SU-DHL-6 (cell line): ENCODE measurements at regions not wholly inside any gene's neighbourhood (a gene's known extent, or its start where the extent isn't known, plus 50 kb on each side); places are given as distances from the start of the nearest gene placed in this dataset.

Experiments used
- H2AFZ ChIP-seq: fragments of 200-600 bp; sonication (generic); 2 replicates; pipeline ENCODE4 v1.6.1; 2014; ENCODE audit warnings: low read depth, mild to moderate bottlenecking, moderate library complexity, mixed read lengths, antibody characterized with exemption, low read length; ENCODE audit not compliant: severe bottlenecking
- H3F3A ChIP-seq: fragments of 200-600 bp; shearing (Covaris generic); 2 replicates; pipeline ENCODE4 v1.6.0; 2016; ENCODE audit warnings: antibody characterized with exemption, mild to moderate bottlenecking; ENCODE audit not compliant: insufficient read depth
- H3K27ac ChIP-seq: fragments of 200-600 bp; sonication (generic); 2 replicates; pipeline ENCODE4 v1.5.1; 2016; ENCODE audit warnings: low read depth, mild to moderate bottlenecking, low read length, moderate library complexity, mixed read lengths
- H3K27me3 ChIP-seq: fragments of 200-600 bp; sonication (generic), shearing (Covaris generic); 2 replicates; pipeline ENCODE4 v1.6.0; 2014; ENCODE audit warnings: mild to moderate bottlenecking, low read length
- H3K36me3 ChIP-seq: fragments of 200-600 bp; sonication (generic); 2 replicates; pipeline ENCODE4 v1.6.1; 2014; ENCODE audit warnings: mild to moderate bottlenecking, low read length, mixed read lengths
- H3K4me2 ChIP-seq: fragments of 300-600, 200-600 bp; shearing (Covaris generic), sonication (generic); 2 replicates; pipeline ENCODE4 v1.6.0; 2014; ENCODE audit warnings: low read length, low read depth, mild to moderate bottlenecking; ENCODE audit not compliant: poor library complexity, severe bottlenecking
- H3K4me3 ChIP-seq: fragments of 200-600 bp; sonication (generic); 2 replicates; pipeline ENCODE4 v1.5.1; 2014; ENCODE audit warnings: antibody characterized with exemption, low read length, mild to moderate bottlenecking, mixed read lengths; ENCODE audit not compliant: insufficient read depth, poor library complexity, severe bottlenecking
- H3K79me2 ChIP-seq: fragments of 200-600 bp; sonication (generic); 2 replicates; pipeline ENCODE4 v1.6.1; 2014; ENCODE audit warnings: mild to moderate bottlenecking, low read length, moderate library complexity; ENCODE audit not compliant: insufficient read depth
- H3K9ac ChIP-seq: fragments of 200-600 bp; sonication (generic); 2 replicates; pipeline ENCODE4 v1.7.0; 2014; ENCODE audit warnings: mild to moderate bottlenecking, low read length
- H3K9me2 ChIP-seq: fragments of 200-600 bp; sonication (generic); replicated peaks from 2 replicates; pipeline ENCODE4 v1.6.1; 2014; ENCODE audit warnings: low read length; ENCODE audit not compliant: insufficient read depth
- H3K9me3 ChIP-seq: fragments of 200-600 bp; sonication (generic); 2 replicates; pipeline ENCODE4 v1.6.1; 2014; ENCODE audit warnings: low read length, mixed read lengths; ENCODE audit not compliant: insufficient read depth
- H4K20me1 ChIP-seq: fragments of 200-600 bp; sonication (generic); 2 replicates; pipeline ENCODE4 v1.6.1; 2014; ENCODE audit warnings: low read depth, mild to moderate bottlenecking, antibody characterized with exemption, low read length, moderate library complexity, mixed read lengths
- EZH2phosphoT487 ChIP-seq: fragments of 200-600 bp; sonication (generic), shearing (Covaris generic); conservative IDR thresholded peaks from 2 replicates; pipeline ENCODE4 v1.6.1; 2018; ENCODE audit warnings: mild to moderate bottlenecking, antibody characterized with exemption, low read length, moderate library complexity, mixed read lengths
- TF ChIP-seq, protein P1 (sequence below): fragments of 200-600 bp; sonication (generic); IDR thresholded peaks from one replicate; pipeline ENCODE4 v1.5.1; 2017; ENCODE audit warnings: antibody characterized with exemption, mild to moderate bottlenecking, low read length, moderate library complexity; ENCODE audit not compliant: insufficient read depth, poor library complexity, severe bottlenecking

GRCh38 chr15:81749716-81750375, 296.0 kb downstream of the MEX3B start:
- no peak overlapping the region for H3K9ac ChIP-seq
- H3F3A ChIP-seq = no peaks in the 10 kb centered on the region
- H3K79me2 ChIP-seq = no peaks in the 10 kb centered on the region
- no peak overlapping the region for H3K4me2 ChIP-seq
- H3K9me3 ChIP-seq = no peaks in the 10 kb centered on the region
- no peaks in the 10 kb centered on the region for H3K36me3 ChIP-seq
- H3K4me3 ChIP-seq = no peak overlapping the region
- no peak overlapping the region for H2AFZ ChIP-seq
- H3K27ac ChIP-seq = no peak overlapping the region
- H3K9me2 ChIP-seq = no peaks in the 10 kb centered on the region
- H4K20me1 ChIP-seq = no peaks in the 10 kb centered on the region
- TF ChIP-seq, protein P1, sequence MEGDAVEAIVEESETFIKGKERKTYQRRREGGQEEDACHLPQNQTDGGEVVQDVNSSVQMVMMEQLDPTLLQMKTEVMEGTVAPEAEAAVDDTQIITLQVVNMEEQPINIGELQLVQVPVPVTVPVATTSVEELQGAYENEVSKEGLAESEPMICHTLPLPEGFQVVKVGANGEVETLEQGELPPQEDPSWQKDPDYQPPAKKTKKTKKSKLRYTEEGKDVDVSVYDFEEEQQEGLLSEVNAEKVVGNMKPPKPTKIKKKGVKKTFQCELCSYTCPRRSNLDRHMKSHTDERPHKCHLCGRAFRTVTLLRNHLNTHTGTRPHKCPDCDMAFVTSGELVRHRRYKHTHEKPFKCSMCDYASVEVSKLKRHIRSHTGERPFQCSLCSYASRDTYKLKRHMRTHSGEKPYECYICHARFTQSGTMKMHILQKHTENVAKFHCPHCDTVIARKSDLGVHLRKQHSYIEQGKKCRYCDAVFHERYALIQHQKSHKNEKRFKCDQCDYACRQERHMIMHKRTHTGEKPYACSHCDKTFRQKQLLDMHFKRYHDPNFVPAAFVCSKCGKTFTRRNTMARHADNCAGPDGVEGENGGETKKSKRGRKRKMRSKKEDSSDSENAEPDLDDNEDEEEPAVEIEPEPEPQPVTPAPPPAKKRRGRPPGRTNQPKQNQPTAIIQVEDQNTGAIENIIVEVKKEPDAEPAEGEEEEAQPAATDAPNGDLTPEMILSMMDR = no peak
- TF ChIP-seq EZH2phosphoT487 = no peak
- no peaks in the 10 kb centered on the region for H3K27me3 ChIP-seq

GRCh38 chr15:81747482-81747881, 298.3 kb downstream of the MEX3B start:
- H3K9me3 ChIP-seq = no peaks in the 10 kb centered on the region
- no peak overlapping the region for H2AFZ ChIP-seq
- no peak overlapping the region for H3K4me3 ChIP-seq
- no peak for TF ChIP-seq EZH2phosphoT487
- TF ChIP-seq, protein P1 = no peak
- H3F3A ChIP-seq = no peaks in the 10 kb centered on the region
- no peak overlapping the region for H3K9ac ChIP-seq
- no peaks in the 10 kb centered on the region for H3K79me2 ChIP-seq
- no peaks in the 10 kb centered on the region for H4K20me1 ChIP-seq
- no peak overlapping the region for H3K4me2 ChIP-seq
- no peaks in the 10 kb centered on the region for H3K36me3 ChIP-seq
- H3K27me3 ChIP-seq = no peaks in the 10 kb centered on the region
- no peak overlapping the region for H3K27ac ChIP-seq
- H3K9me2 ChIP-seq = no peaks in the 10 kb centered on the region

DNA sequence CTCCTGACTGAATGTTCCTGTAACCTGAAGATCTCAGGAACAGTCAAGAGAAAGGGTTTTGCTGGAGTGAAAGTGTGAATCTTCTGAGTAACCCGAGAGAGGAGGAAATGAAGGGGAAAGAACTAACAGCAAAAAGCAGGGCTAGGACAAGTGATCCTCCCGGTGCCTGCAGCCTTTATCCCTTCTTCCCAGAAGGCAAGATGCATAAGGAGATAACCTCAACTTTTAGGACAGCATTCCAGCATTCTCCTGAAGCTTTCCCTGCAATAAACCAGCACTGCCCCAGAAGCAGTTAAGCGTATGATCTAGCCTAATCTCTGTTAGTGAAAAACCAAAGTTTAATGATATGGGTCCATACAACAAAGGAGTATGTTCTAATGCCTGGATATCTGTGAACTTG, 298.8 kb downstream of the MEX3B start:
- no peaks in the 10 kb centered on the region for H3K9me3 ChIP-seq
- no peak overlapping the region for H3K27ac ChIP-seq
- H4K20me1 ChIP-seq = no peaks in the 10 kb centered on the region
- no peak overlapping the region for H3K4me3 ChIP-seq
- H3K9ac ChIP-seq = no peak overlapping the region
- TF ChIP-seq EZH2phosphoT487 = no peak
- H3F3A ChIP-seq = no peaks in the 10 kb centered on the region
- H3K4me2 ChIP-seq = no peak overlapping the region
- no peaks in the 10 kb centered on the region for H3K79me2 ChIP-seq
- H3K9me2 ChIP-seq = no peaks in the 10 kb centered on the region
- H2AFZ ChIP-seq = no peak overlapping the region
- no peaks in the 10 kb centered on the region for H3K27me3 ChIP-seq
- no peaks in the 10 kb centered on the region for H3K36me3 ChIP-seq

DNA sequence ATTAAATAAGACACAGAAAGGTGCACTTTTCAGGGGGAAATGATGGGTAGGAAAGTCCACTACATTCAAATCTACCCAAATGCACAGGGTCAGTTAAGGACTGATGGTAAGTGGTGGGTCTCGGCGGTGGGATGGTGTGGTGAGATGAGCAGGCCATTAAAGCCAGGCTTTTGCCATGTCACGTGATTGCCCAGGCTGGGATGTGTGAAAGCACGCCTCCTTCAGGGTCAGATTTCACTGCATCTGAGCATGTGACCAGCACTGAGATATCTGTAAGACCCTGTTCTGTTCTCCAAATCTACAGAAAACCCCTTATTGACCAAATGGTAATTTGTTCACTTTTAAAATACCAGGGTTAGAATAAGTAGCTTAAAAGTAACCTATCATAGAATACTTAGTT, 301.5 kb downstream of the MEX3B start:
- H3F3A ChIP-seq = no peaks in the 10 kb centered on the region
- H3K9ac ChIP-seq = no peak overlapping the region
- no peaks in the 10 kb centered on the region for H3K27me3 ChIP-seq
- no peaks in the 10 kb centered on the region for H3K9me2 ChIP-seq
- no peak overlapping the region for H3K4me2 ChIP-seq
- H3K4me3 ChIP-seq = no peak overlapping the region
- H3K27ac ChIP-seq = no peak overlapping the region
- H4K20me1 ChIP-seq = no peaks in the 10 kb centered on the region
- no peaks in the 10 kb centered on the region for H3K79me2 ChIP-seq
- TF ChIP-seq, protein P1 = no peak
- no peak for TF ChIP-seq EZH2phosphoT487
- H3K36me3 ChIP-seq = no peaks in the 10 kb centered on the region
- no peak overlapping the region for H2AFZ ChIP-seq
- H3K9me3 ChIP-seq = no peaks in the 10 kb centered on the region
